Neural progenitor cell (in vitro differentiated cells): ENCODE measurements at regions not wholly inside any gene's neighbourhood (a gene's known extent, or its start where the extent isn't known, plus 50 kb on each side); places are given as distances from the start of the nearest gene placed in this dataset.

ENCODE experiments used
- CTCF ChIP-seq: fragments of 200-600 bp; sonication (generic); IDR thresholded peaks from 2 replicates; pipeline ENCODE4 v1.5.1; 2017; ENCODE audit warnings: antibody characterized with exemption, mild to moderate bottlenecking
- EZH2 ChIP-seq: fragments of 200-600 bp; sonication (generic); IDR thresholded peaks from 2 replicates; pipeline ENCODE4 v1.6.1; 2017; ENCODE audit warnings: antibody characterized with exemption, mild to moderate bottlenecking, moderate library complexity

- TF ChIP-seq CTCF, result no peak
- TF ChIP-seq EZH2, result no peak
These were observed 59.3 kb upstream of the NEGR1 start for GRCh38 chr1:72341661-72342060.
